Peyer's patch (tissue), 4 donors: ENCODE measurements at regions not wholly inside any gene's neighbourhood (a gene's known extent, or its start where the extent isn't known, plus 50 kb on each side); places are given as distances from the start of the nearest gene placed in this dataset.

Experiments
- DNase-seq, 3 donors: peaks; one replicate each; pipeline ENCODE4 v3.0.0-alpha.2; 2017 to 2019
- H3K27ac ChIP-seq, 4 donors: fragments of 200-600 bp; sonication (generic); one replicate each; pipeline ENCODE4 v1.5.1; 2016 to 2019
- H3K27me3 ChIP-seq, 2 donors: fragments of 200-600 bp; sonication (generic); one replicate each; pipeline ENCODE4 v1.5.1; 2019
- H3K36me3 ChIP-seq, 3 donors: fragments of 200-600 bp; sonication (generic); one replicate each; pipeline ENCODE4 v1.5.1; 2016 to 2019
- H3K4me1 ChIP-seq, 4 donors: fragments of 200-600 bp; sonication (generic); one replicate each; pipeline ENCODE4 v1.5.1; 2016 to 2019
- H3K4me3 ChIP-seq, 4 donors: fragments of 200-600 bp; sonication (generic); 1 replicate in 3 of 4; 2 replicates in 1 of 4; pipeline ENCODE4 v1.5.1; 2016 to 2019; ENCODE audit warnings: mild to moderate bottlenecking in 1 of 4
- H3K9me3 ChIP-seq, 4 donors: fragments of 200-600 bp; sonication (generic); one replicate each; pipeline ENCODE4 v1.5.1; 2016 to 2019; ENCODE audit warnings: mild to moderate bottlenecking in 1 of 4
- POLR2A ChIP-seq, 2 donors: fragments of 450-650 bp; IDR thresholded peaks; one replicate each; pipeline ENCODE4 v1.5.1; 2017; ENCODE audit warnings: antibody characterized with exemption in 2 of 2, mild to moderate bottlenecking in 2 of 2, moderate library complexity in 2 of 2
- TF ChIP-seq, protein P1 (sequence below), 6 experiments: fragments of 450-650 bp in 4 of 6; fragments of 200-600 bp in 2 of 6; sonication (generic) in 1 of 6; IDR thresholded peaks; one replicate each; pipeline ENCODE4 v1.5.1; 2017 to 2019; ENCODE audit warnings: antibody characterized with exemption in 6 of 6, mild to moderate bottlenecking in 3 of 6, moderate library complexity in 1 of 6

DNA sequence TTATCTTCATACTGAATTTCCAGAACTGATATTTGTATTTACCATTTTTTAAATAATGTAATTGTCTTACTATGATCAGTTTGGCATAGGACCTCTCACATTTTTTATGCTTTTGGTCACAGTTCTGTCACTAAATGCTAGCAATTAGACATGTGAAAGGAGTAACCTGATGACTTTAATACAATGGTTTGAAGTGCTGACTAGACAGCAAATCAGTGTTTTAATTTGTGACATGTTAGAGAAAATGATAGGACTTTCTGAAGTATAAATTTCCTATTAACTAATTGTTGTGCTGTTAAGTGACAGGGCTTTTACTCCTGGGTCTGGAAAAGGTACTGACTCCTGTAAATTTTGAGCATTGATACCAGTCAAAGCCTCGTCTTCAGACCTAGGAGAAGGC is 117.5 kb downstream of the ZNF330 start:
- H3K27me3 ChIP-seq = no peaks in the 10 kb centered on the region
- DNase-seq = no peak
- H3K4me1 ChIP-seq = no peaks in the 10 kb centered on the region
- H3K36me3 ChIP-seq = no peaks in the 10 kb centered on the region
- H3K9me3 ChIP-seq = no peaks in the 10 kb centered on the region
- TF ChIP-seq, protein P1, sequence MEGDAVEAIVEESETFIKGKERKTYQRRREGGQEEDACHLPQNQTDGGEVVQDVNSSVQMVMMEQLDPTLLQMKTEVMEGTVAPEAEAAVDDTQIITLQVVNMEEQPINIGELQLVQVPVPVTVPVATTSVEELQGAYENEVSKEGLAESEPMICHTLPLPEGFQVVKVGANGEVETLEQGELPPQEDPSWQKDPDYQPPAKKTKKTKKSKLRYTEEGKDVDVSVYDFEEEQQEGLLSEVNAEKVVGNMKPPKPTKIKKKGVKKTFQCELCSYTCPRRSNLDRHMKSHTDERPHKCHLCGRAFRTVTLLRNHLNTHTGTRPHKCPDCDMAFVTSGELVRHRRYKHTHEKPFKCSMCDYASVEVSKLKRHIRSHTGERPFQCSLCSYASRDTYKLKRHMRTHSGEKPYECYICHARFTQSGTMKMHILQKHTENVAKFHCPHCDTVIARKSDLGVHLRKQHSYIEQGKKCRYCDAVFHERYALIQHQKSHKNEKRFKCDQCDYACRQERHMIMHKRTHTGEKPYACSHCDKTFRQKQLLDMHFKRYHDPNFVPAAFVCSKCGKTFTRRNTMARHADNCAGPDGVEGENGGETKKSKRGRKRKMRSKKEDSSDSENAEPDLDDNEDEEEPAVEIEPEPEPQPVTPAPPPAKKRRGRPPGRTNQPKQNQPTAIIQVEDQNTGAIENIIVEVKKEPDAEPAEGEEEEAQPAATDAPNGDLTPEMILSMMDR (IDR thresholded peaks at IDR 0.05) = no peak
- TF ChIP-seq POLR2A (IDR thresholded peaks at IDR 0.05) = no peak
- H3K4me3 ChIP-seq = no peak overlapping the region
- H3K27ac ChIP-seq = no peak overlapping the region

- Histone ChIP-seq H3K4me1 (no peaks in the 10 kb centered on the region), H3K36me3 (no peaks in the 10 kb centered on the region), H3K9me3 (no peaks in the 10 kb centered on the region), H3K27ac (no peak overlapping the region), H3K4me3 (no peak overlapping the region), H3K27me3 (no peaks in the 10 kb centered on the region)
- no peak for DNase-seq
- TF ChIP-seq POLR2A (IDR thresholded peaks at IDR 0.05) = no peak
- TF ChIP-seq, protein P1 (IDR thresholded peaks at IDR 0.05) = no peak
Measured at GRCh38 chr4:141339391-141339790, 118.7 kb downstream of the ZNF330 start.

DNA sequence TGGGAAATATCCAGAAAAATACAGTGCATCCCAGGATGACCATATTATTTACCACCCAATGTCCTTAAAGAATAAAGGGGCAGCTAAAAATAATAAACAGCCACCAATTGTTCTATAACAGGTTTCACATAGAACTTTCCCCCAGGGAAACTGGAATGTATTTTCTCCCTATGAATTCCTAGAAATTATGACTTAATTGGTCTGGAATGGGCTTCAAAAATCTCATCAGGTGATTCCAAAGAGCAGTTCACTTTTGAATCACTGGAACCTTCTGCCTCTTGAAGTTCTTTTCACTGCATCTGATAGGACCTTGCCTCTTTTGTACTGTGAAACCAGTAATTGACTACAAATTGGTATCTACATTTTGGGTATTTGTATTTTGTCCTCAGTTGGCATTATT is 119.3 kb downstream of the ZNF330 start:
- no peak overlapping the region for H3K4me3 ChIP-seq
- no peak for TF ChIP-seq POLR2A (IDR thresholded peaks at IDR 0.05)
- TF ChIP-seq, protein P1 (IDR thresholded peaks at IDR 0.05) = no peak
- DNase-seq = no peak
- no peaks in the 10 kb centered on the region for H3K36me3 ChIP-seq
- no peaks in the 10 kb centered on the region for H3K4me1 ChIP-seq
- no peaks in the 10 kb centered on the region for H3K27me3 ChIP-seq
- no peak overlapping the region for H3K27ac ChIP-seq
- no peaks in the 10 kb centered on the region for H3K9me3 ChIP-seq

DNA sequence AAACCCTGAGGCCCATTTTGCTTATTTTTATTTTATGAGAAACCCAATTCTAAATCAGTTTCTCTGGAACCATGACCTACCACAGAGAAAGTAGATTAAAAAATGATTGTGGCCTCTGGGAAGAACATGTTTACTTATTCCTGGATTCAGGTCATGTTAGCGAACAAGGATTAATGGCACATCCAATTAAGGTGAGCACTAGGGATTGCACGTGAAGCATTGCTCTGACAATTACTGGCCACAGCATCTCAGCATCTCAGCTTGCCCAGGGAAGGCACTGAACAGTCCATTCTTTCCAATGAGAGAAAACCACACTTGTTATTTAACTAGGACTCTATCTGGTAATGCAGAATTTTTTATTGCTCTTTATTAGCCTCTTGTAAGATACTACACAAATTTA is 119.8 kb downstream of the ZNF330 start:
- no peak overlapping the region for H3K4me3 ChIP-seq

DNA sequence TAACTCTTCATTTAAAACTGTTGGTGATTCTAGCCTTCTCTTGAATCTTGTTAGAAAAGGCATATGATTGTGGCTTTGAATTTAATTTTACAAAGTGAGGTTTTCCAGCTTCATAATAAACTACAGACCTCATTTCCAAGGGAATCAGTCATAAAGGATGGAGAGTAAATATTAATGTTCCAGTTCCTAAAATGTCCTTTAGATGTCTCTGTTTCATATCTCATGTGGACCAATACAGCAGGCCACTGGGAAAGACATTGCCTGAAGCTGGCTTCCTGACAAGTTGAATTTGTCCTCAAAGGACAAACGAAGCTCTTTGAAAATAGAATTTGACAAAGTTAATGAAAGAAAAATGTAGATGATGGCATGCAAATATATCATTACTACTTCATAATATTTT is 125.4 kb downstream of the ZNF330 start:
- TF ChIP-seq, protein P1 (IDR thresholded peaks at IDR 0.05) = peak in 5 of 6 experiments; percentile 29 to 76 (median 71)
- TF ChIP-seq POLR2A (IDR thresholded peaks at IDR 0.05) = no peak
- H3K27me3 ChIP-seq = no peaks in the 10 kb centered on the region
- DNase-seq = no peak
- no peaks in the 10 kb centered on the region for H3K9me3 ChIP-seq
- no peak overlapping the region for H3K27ac ChIP-seq
- peaks cover 0 to 17% (median 0%) of the 10 kb centered on the region in 4 donors for H3K4me1 ChIP-seq
- no peaks in the 10 kb centered on the region for H3K36me3 ChIP-seq
- H3K4me3 ChIP-seq = no peak overlapping the region

More for the DNA sequence above, 119.8 kb downstream of the ZNF330 start:
- no peaks in the 10 kb centered on the region for H3K27me3 ChIP-seq
- H3K9me3 ChIP-seq = no peaks in the 10 kb centered on the region
- TF ChIP-seq, protein P1 (IDR thresholded peaks at IDR 0.05) = no peak
- TF ChIP-seq POLR2A (IDR thresholded peaks at IDR 0.05) = no peak
- no peak overlapping the region for H3K27ac ChIP-seq
- H3K36me3 ChIP-seq = no peaks in the 10 kb centered on the region
- no peak for DNase-seq
- H3K4me1 ChIP-seq = no peaks in the 10 kb centered on the region

DNA sequence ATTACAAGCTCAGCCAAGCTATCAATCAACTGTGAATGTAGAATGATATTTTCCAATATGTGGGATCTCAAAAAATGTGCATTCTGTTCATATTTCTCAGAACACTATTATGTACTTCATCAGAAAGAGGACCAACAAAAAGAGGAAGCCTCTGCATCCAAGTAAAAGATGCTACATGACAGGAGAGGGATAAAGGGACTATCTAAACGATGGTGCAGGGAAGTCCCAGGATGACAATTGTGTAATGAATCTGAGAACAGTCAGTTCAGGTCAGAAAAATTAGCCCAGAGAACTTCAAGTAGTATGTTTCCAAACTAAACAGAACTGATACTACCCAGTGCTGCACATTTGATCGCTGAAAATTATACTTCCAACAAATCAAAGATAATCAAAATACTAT is 127.0 kb downstream of the ZNF330 start:
- H3K36me3 ChIP-seq = no peaks in the 10 kb centered on the region
- H3K4me3 ChIP-seq = no peak overlapping the region
- H3K4me1 ChIP-seq = peaks cover 0 to 20% (median 0%) of the 10 kb centered on the region in 4 donors
- DNase-seq = no peak
- H3K27me3 ChIP-seq = no peaks in the 10 kb centered on the region
- TF ChIP-seq, protein P1 (IDR thresholded peaks at IDR 0.05) = no peak
- TF ChIP-seq POLR2A (IDR thresholded peaks at IDR 0.05) = no peak
- H3K27ac ChIP-seq = no peak overlapping the region
- no peaks in the 10 kb centered on the region for H3K9me3 ChIP-seq
